ENCODE measurements at regions not wholly inside any gene's neighbourhood (a gene's known extent, or its start where the extent isn't known, plus 50 kb on each side); places are given as distances from the start of the nearest gene placed in this dataset.

- peaks cover 8% of the 10 kb centered on the region for H3K36me3 ChIP-seq
- DNase-seq: no peak
- no peaks in the 10 kb centered on the region for H3K27me3 ChIP-seq
- H3K9me3 ChIP-seq: peaks cover 9% of the 10 kb centered on the region
- no peak overlapping the region for H3K4me3 ChIP-seq
Observed at GRCh38 chr1:98081944-98082343, 161.1 kb upstream of the DPYD start.

GRCh38 chr1:98078596-98078995, 157.8 kb upstream of the DPYD start:
- no peak overlapping the region for H3K4me3 ChIP-seq
- no peaks in the 10 kb centered on the region for H3K27me3 ChIP-seq
- peaks cover 3% of the 10 kb centered on the region; the same call in 1 of the 2 replicates for H3K9me3 ChIP-seq
- no peaks in the 10 kb centered on the region for H3K36me3 ChIP-seq
- DNase-seq: no peak

GRCh38 chr1:98077691-98078090, 156.9 kb upstream of the DPYD start:
- Histone ChIP-seq H3K4me3 (no peak overlapping the region), H3K36me3 (no peaks in the 10 kb centered on the region), H3K9me3 (peaks cover 3% of the 10 kb centered on the region; the same call in 1 of the 2 replicates), H3K27me3 (no peaks in the 10 kb centered on the region)
- DNase-seq: peak; percentile 23

GRCh38 chr1:98075626-98076025, 154.8 kb upstream of the DPYD start:
- no peaks in the 10 kb centered on the region for H3K36me3 ChIP-seq
- DNase-seq: no peak

GRCh38 chr1:98073823-98074222, 153.0 kb upstream of the DPYD start:
- DNase-seq: no peak
- Histone ChIP-seq H3K4me3 (no peak overlapping the region), H3K27me3 (no peaks in the 10 kb centered on the region), H3K9me3 (peaks cover 3% of the 10 kb centered on the region; the same call in 1 of the 2 replicates), H3K36me3 (no peaks in the 10 kb centered on the region)

More at GRCh38 chr1:98075626-98076025, 154.8 kb upstream of the DPYD start:
- no peaks in the 10 kb centered on the region for H3K27me3 ChIP-seq
- peaks cover 3% of the 10 kb centered on the region; the same call in 1 of the 2 replicates for H3K9me3 ChIP-seq
- no peak overlapping the region for H3K4me3 ChIP-seq

GRCh38 chr1:98073106-98073505, 152.3 kb upstream of the DPYD start:
- Histone ChIP-seq H3K36me3 (no peaks in the 10 kb centered on the region), H3K27me3 (no peaks in the 10 kb centered on the region), H3K4me3 (no peak overlapping the region), H3K9me3 (peaks cover 3% of the 10 kb centered on the region; the same call in 1 of the 2 replicates)
- DNase-seq: no peak

- Histone ChIP-seq H3K27me3 (no peaks in the 10 kb centered on the region), H3K4me3 (no peak overlapping the region), H3K9me3 (peaks cover 3% of the 10 kb centered on the region; the same call in 1 of the 2 replicates), H3K36me3 (no peaks in the 10 kb centered on the region)
- DNase-seq: no peak
Observed at GRCh38 chr1:98072047-98072446, 151.2 kb upstream of the DPYD start.

- no peaks in the 10 kb centered on the region for H3K27me3 ChIP-seq
- H3K36me3 ChIP-seq: no peaks in the 10 kb centered on the region
- no peaks in the 10 kb centered on the region for H3K9me3 ChIP-seq
- no peak overlapping the region for H3K4me3 ChIP-seq
- no peak for DNase-seq
Observed at GRCh38 chr1:98068016-98068415, 147.2 kb upstream of the DPYD start.

- no peak for DNase-seq
- Histone ChIP-seq H3K9me3 (no peaks in the 10 kb centered on the region), H3K4me3 (no peak overlapping the region), H3K36me3 (no peaks in the 10 kb centered on the region), H3K27me3 (no peaks in the 10 kb centered on the region)
Observed at GRCh38 chr1:98066911-98067310, 146.1 kb upstream of the DPYD start.

GRCh38 chr1:98059620-98060019, 138.8 kb upstream of the DPYD start:
- H3K9me3 ChIP-seq: no peaks in the 10 kb centered on the region
- no peak for DNase-seq
- no peaks in the 10 kb centered on the region for H3K27me3 ChIP-seq
- no peaks in the 10 kb centered on the region for H3K36me3 ChIP-seq
- H3K4me3 ChIP-seq: no peak overlapping the region

GRCh38 chr1:98058676-98059075, 137.8 kb upstream of the DPYD start:
- DNase-seq: no peak
- no peaks in the 10 kb centered on the region for H3K36me3 ChIP-seq
- no peaks in the 10 kb centered on the region for H3K27me3 ChIP-seq
- H3K9me3 ChIP-seq: no peaks in the 10 kb centered on the region
- H3K4me3 ChIP-seq: no peak overlapping the region

- DNase-seq: no peak
- no peaks in the 10 kb centered on the region for H3K9me3 ChIP-seq
- no peak overlapping the region for H3K4me3 ChIP-seq
- no peaks in the 10 kb centered on the region for H3K27me3 ChIP-seq
- no peaks in the 10 kb centered on the region for H3K36me3 ChIP-seq
Observed at GRCh38 chr1:98057236-98057910, 136.5 kb upstream of the DPYD start.

GRCh38 chr1:98056781-98057180, 135.9 kb upstream of the DPYD start:
- Histone ChIP-seq H3K9me3 (no peaks in the 10 kb centered on the region), H3K27me3 (no peaks in the 10 kb centered on the region), H3K36me3 (no peaks in the 10 kb centered on the region), H3K4me3 (no peak overlapping the region)
- no peak for DNase-seq

GRCh38 chr1:98055457-98055856, 134.6 kb upstream of the DPYD start:
- Histone ChIP-seq H3K4me3 (no peak overlapping the region), H3K9me3 (no peaks in the 10 kb centered on the region), H3K36me3 (no peaks in the 10 kb centered on the region), H3K27me3 (no peaks in the 10 kb centered on the region)
- no peak for DNase-seq

GRCh38 chr1:98054786-98055185, 134.0 kb upstream of the DPYD start:
- no peaks in the 10 kb centered on the region for H3K27me3 ChIP-seq
- no peak overlapping the region for H3K4me3 ChIP-seq
- no peak for DNase-seq
- no peaks in the 10 kb centered on the region for H3K9me3 ChIP-seq
- no peaks in the 10 kb centered on the region for H3K36me3 ChIP-seq

GRCh38 chr1:98054367-98054701, 133.5 kb upstream of the DPYD start:
- H3K27me3 ChIP-seq: no peaks in the 10 kb centered on the region
- no peaks in the 10 kb centered on the region for H3K9me3 ChIP-seq
- H3K4me3 ChIP-seq: peak overlapping the region; percentile 42; the same call in 1 of the 2 replicates
- DNase-seq: no peak
- H3K36me3 ChIP-seq: no peaks in the 10 kb centered on the region

- H3K9me3 ChIP-seq: no peaks in the 10 kb centered on the region
- H3K27me3 ChIP-seq: no peaks in the 10 kb centered on the region
- DNase-seq: peak; percentile 78
Observed at GRCh38 chr1:98053471-98054366, 132.9 kb upstream of the DPYD start.

More at GRCh38 chr1:98053471-98054366, 132.9 kb upstream of the DPYD start:
- Histone ChIP-seq H3K36me3 (no peaks in the 10 kb centered on the region), H3K4me3 (peak overlapping the region; percentile 42)
